NB4 (cell line): ENCODE measurements at regions not wholly inside any gene's neighbourhood (a gene's known extent, or its start where the extent isn't known, plus 50 kb on each side); places are given as distances from the start of the nearest gene placed in this dataset.

Experiments used
- CTCF ChIP-seq: IDR thresholded peaks from one replicate; pipeline ENCODE4 v1.5.1; 2012; ENCODE audit warnings: low read depth, low read length
- POLR2A ChIP-seq: IDR thresholded peaks from 2 replicates; pipeline ENCODE4 v1.6.1; 2011; ENCODE audit warnings: mild to moderate bottlenecking; ENCODE audit not compliant: insufficient read length; ENCODE audit errors: extremely low read depth

GRCh38 chr2:30341500-30342267 lies 105.4 kb upstream of the LCLAT1 start:
- TF ChIP-seq CTCF (no peak), POLR2A (no peak)
